SK-N-SH treated with all-trans-retinoic acid at 6 μM for 48 hours (cell line): ENCODE measurements at regions not wholly inside any gene's neighbourhood (a gene's known extent, or its start where the extent isn't known, plus 50 kb on each side); places are given as distances from the start of the nearest gene placed in this dataset.

ENCODE experiments used
- ATAC-seq: fragments of 200-7000 bp; cut with Tn5 transposase; 3 replicates; pipeline ENCODE4 v1.9.1; 2020; ENCODE audit warnings: mild to moderate bottlenecking, moderate library complexity
- ARNTL ChIP-seq: fragments of 450-650 bp; formaldehyde crosslinking; IDR thresholded peaks from 2 replicates; pipeline ENCODE4 v1.5.0; 2020; ENCODE audit warnings: low read depth, mild to moderate bottlenecking, moderate library complexity, borderline replicate concordance
- BACH2 ChIP-seq: fragments of 250-450 bp; sonication (Bioruptor Pico); IDR thresholded peaks from 2 replicates; pipeline ENCODE4 v1.9.0; 2021; ENCODE audit warnings: mild to moderate bottlenecking, borderline replicate concordance
- CSDC2 ChIP-seq: fragments of 250-450 bp; sonication (Bioruptor Pico); IDR thresholded peaks from 2 replicates; pipeline ENCODE4 v1.5.0; 2020; ENCODE audit warnings: mild to moderate bottlenecking, moderate library complexity
- CSRNP3 ChIP-seq: fragments of 250-450 bp; sonication (Bioruptor Pico); IDR thresholded peaks from 2 replicates; pipeline ENCODE4 v1.5.1; 2021; ENCODE audit warnings: mild to moderate bottlenecking, moderate library complexity
- ESRRG ChIP-seq: fragments of 250-450 bp; sonication (Bioruptor Pico); IDR thresholded peaks from 2 replicates; pipeline ENCODE4 v1.6.1; 2021; ENCODE audit warnings: mild to moderate bottlenecking
- GLIS3 ChIP-seq: fragments of 250-450 bp; sonication (Bioruptor Pico); IDR thresholded peaks from 2 replicates; pipeline ENCODE4 v1.5.0; 2020; ENCODE audit warnings: mild to moderate bottlenecking, moderate library complexity
- ISL1 ChIP-seq: fragments of 250-450 bp; sonication (Bioruptor Pico); IDR thresholded peaks from 2 replicates; pipeline ENCODE4 v2.1.2; 2022; ENCODE audit warnings: mild to moderate bottlenecking, moderate library complexity
- OSR1 ChIP-seq: fragments of 250-450 bp; sonication (Bioruptor Pico); IDR thresholded peaks from 2 replicates; pipeline ENCODE4 v1.8.0; 2022; ENCODE audit warnings: moderate library complexity, mild to moderate bottlenecking, inconsistent platforms
- POU6F1 ChIP-seq: fragments of 250-450 bp; sonication (Bioruptor Pico); IDR thresholded peaks from 2 replicates; pipeline ENCODE4 v1.8.0; 2021; ENCODE audit warnings: low read depth, mild to moderate bottlenecking, moderate library complexity, borderline replicate concordance
- PPARA ChIP-seq: fragments of 250-450 bp; sonication (Bioruptor Pico); IDR thresholded peaks from 2 replicates; pipeline ENCODE4 v1.5.0; 2020; ENCODE audit warnings: mild to moderate bottlenecking, borderline replicate concordance
- RARB ChIP-seq: fragments of 250-450 bp; sonication (Bioruptor Pico); IDR thresholded peaks from 2 replicates; pipeline ENCODE4 v1.8.0; 2021; ENCODE audit warnings: mild to moderate bottlenecking, moderate library complexity
- TCF4 ChIP-seq: fragments of 250-450 bp; sonication (Bioruptor Pico); IDR thresholded peaks from 2 replicates; pipeline ENCODE4 v1.8.0; 2021; ENCODE audit warnings: mild to moderate bottlenecking, moderate library complexity, borderline replicate concordance
- TOX ChIP-seq: fragments of 250-450 bp; sonication (Bioruptor Pico); IDR thresholded peaks from 2 replicates; pipeline ENCODE4 v1.8.0; 2021; ENCODE audit warnings: mild to moderate bottlenecking, moderate library complexity, borderline replicate concordance
- ZC3H10 ChIP-seq: fragments of 250-450 bp; sonication (Bioruptor Pico); IDR thresholded peaks from 2 replicates; pipeline ENCODE4 v1.5.1; 2021; ENCODE audit warnings: mild to moderate bottlenecking, moderate library complexity
- ZFP3 ChIP-seq: fragments of 250-450 bp; sonication (Bioruptor Pico); IDR thresholded peaks from 2 replicates; pipeline ENCODE4 v1.5.0; 2020; ENCODE audit warnings: mild to moderate bottlenecking, moderate library complexity
- ZFP30 ChIP-seq: fragments of 450-650 bp; formaldehyde crosslinking; IDR thresholded peaks from 2 replicates; pipeline ENCODE4 v1.5.0; 2022; ENCODE audit warnings: mild to moderate bottlenecking, moderate library complexity
- ZNF565 ChIP-seq: fragments of 450-650 bp; formaldehyde crosslinking; conservative IDR thresholded peaks from 2 replicates; pipeline ENCODE4 v1.5.0; 2020; ENCODE audit warnings: low read depth, mild to moderate bottlenecking, moderate library complexity
- ZNF70 ChIP-seq: fragments of 450-650 bp; formaldehyde crosslinking; IDR thresholded peaks from 2 replicates; pipeline ENCODE4 v1.5.0; 2020; ENCODE audit warnings: mild to moderate bottlenecking, moderate library complexity
- ZNF8 ChIP-seq: fragments of 450-650 bp; formaldehyde crosslinking; IDR thresholded peaks from 2 replicates; pipeline ENCODE4 v1.5.0; 2020; ENCODE audit warnings: mild to moderate bottlenecking, moderate library complexity
- TF ChIP-seq, protein P1 (sequence below): fragments of 250-450 bp; sonication (Bioruptor Pico); IDR thresholded peaks from 2 replicates; pipeline ENCODE4 v1.8.0; 2020; ENCODE audit warnings: mild to moderate bottlenecking, moderate library complexity, borderline replicate concordance
- TF ChIP-seq, protein P2 (sequence below): fragments of 250-450 bp; sonication (Bioruptor Pico); IDR thresholded peaks from 2 replicates; pipeline ENCODE4 v1.5.1; 2020; ENCODE audit warnings: low read depth, mild to moderate bottlenecking, moderate library complexity

DNA sequence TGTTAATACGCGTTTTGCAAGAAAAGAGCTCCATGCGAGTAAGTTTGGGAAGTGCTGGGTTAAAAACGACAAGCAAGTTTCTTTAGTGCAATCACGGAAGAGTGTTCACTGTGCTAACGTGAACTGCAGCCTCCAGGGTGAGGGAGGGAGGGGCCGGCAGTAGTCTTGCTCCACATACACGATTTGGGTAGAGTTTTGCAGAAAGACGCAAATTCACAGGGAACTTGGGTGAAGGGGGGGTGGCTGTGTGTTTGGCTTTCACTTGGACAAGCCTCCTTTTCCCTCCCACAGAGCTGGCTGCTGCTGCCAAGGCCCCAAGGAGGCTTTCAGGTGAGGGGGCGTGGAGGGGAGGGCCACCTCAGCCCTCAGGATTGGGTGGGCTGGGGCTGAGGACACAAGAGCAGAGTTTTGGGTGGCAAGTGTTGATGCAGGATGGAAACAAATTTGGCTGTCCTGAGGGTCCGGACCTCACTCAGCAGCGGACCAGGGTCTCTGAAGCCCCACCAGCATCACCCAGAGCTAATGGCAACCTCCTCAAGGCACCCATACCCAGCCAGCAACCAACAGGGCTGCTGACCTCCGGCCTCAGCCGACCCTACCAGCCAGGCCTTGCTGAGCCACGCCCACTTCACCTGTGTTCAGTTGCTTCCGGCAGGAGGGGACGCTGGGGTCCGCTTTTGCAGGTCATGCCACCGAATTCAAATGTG, 204.5 kb downstream of the ERMARD start:
- no peak for ATAC-seq
- TF ChIP-seq PPARA (CRISPR knock-in tag): no peak
- no peak for TF ChIP-seq CSDC2 (CRISPR knock-in tag)
- TF ChIP-seq CSRNP3: no peak
- TF ChIP-seq TCF4 (CRISPR knock-in tag): no peak
- no peak for TF ChIP-seq ZNF565 (CRISPR knock-in tag)
- TF ChIP-seq OSR1: no peak
- no peak for TF ChIP-seq ZNF70
- TF ChIP-seq, protein P1, sequence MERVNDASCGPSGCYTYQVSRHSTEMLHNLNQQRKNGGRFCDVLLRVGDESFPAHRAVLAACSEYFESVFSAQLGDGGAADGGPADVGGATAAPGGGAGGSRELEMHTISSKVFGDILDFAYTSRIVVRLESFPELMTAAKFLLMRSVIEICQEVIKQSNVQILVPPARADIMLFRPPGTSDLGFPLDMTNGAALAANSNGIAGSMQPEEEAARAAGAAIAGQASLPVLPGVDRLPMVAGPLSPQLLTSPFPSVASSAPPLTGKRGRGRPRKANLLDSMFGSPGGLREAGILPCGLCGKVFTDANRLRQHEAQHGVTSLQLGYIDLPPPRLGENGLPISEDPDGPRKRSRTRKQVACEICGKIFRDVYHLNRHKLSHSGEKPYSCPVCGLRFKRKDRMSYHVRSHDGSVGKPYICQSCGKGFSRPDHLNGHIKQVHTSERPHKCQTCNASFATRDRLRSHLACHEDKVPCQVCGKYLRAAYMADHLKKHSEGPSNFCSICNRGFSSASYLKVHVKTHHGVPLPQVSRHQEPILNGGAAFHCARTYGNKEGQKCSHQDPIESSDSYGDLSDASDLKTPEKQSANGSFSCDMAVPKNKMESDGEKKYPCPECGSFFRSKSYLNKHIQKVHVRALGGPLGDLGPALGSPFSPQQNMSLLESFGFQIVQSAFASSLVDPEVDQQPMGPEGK (CRISPR knock-in tag): no peak
- no peak for TF ChIP-seq ARNTL (CRISPR knock-in tag)
- TF ChIP-seq ESRRG: no peak
- TF ChIP-seq ZFP30 (CRISPR knock-in tag): no peak
- TF ChIP-seq POU6F1 (CRISPR knock-in tag): no peak
- no peak for TF ChIP-seq BACH2 (CRISPR knock-in tag)
- TF ChIP-seq, protein P2, sequence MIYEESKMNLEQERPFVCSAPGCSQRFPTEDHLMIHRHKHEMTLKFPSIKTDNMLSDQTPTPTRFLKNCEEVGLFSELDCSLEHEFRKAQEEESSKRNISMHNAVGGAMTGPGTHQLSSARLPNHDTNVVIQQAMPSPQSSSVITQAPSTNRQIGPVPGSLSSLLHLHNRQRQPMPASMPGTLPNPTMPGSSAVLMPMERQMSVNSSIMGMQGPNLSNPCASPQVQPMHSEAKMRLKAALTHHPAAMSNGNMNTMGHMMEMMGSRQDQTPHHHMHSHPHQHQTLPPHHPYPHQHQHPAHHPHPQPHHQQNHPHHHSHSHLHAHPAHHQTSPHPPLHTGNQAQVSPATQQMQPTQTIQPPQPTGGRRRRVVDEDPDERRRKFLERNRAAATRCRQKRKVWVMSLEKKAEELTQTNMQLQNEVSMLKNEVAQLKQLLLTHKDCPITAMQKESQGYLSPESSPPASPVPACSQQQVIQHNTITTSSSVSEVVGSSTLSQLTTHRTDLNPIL (CRISPR knock-in tag): no peak
- no peak for TF ChIP-seq ZFP3 (CRISPR knock-in tag)
- no peak for TF ChIP-seq RARB
- TF ChIP-seq ZC3H10: no peak

GRCh38 chr6:169954977-169955376, 203.6 kb downstream of the ERMARD start:
- no peak for TF ChIP-seq PPARA (CRISPR knock-in tag)
- no peak for TF ChIP-seq ZFP3 (CRISPR knock-in tag)
- no peak for TF ChIP-seq POU6F1 (CRISPR knock-in tag)
- no peak for TF ChIP-seq OSR1
- TF ChIP-seq ARNTL (CRISPR knock-in tag): no peak
- TF ChIP-seq RARB: no peak
- no peak for TF ChIP-seq CSDC2 (CRISPR knock-in tag)
- no peak for TF ChIP-seq ZC3H10
- TF ChIP-seq ISL1: no peak
- TF ChIP-seq, protein P2 (CRISPR knock-in tag): no peak
- no peak for TF ChIP-seq GLIS3 (CRISPR knock-in tag)
- no peak for ATAC-seq

GRCh38 chr6:169953686-169954085, 202.3 kb downstream of the ERMARD start:
- ATAC-seq: no peak
- TF ChIP-seq ZFP30 (CRISPR knock-in tag) (no peak), ZNF8 (CRISPR knock-in tag) (no peak), TOX (CRISPR knock-in tag) (no peak), POU6F1 (CRISPR knock-in tag) (no peak), OSR1 (no peak), TCF4 (CRISPR knock-in tag) (no peak), CSDC2 (CRISPR knock-in tag) (no peak), ZNF565 (CRISPR knock-in tag) (no peak)
- TF ChIP-seq, protein P2 (CRISPR knock-in tag): no peak
- TF ChIP-seq, protein P1 (CRISPR knock-in tag): no peak
